HFF-Myc (cell line): ENCODE measurements at regions not wholly inside any gene's neighbourhood (a gene's known extent, or its start where the extent isn't known, plus 50 kb on each side); places are given as distances from the start of the nearest gene placed in this dataset.

Experiments
- DNase-seq: peaks from one replicate; pipeline ENCODE4 v3.0.0-alpha.2; 2011; ENCODE audit warnings: low read depth; ENCODE audit errors: extremely low read depth
- H3K4me3 ChIP-seq: replicated peaks from 2 replicates; pipeline ENCODE4 v1.5.1; 2011; ENCODE audit warnings: low read depth, mild to moderate bottlenecking, control low read depth, low read length
- TF ChIP-seq, protein P1 (sequence below): IDR thresholded peaks from 2 replicates; pipeline ENCODE4 v1.5.1; 2012; ENCODE audit warnings: mild to moderate bottlenecking, low read depth, low read length, control low read depth; ENCODE audit errors: missing control alignments

DNA sequence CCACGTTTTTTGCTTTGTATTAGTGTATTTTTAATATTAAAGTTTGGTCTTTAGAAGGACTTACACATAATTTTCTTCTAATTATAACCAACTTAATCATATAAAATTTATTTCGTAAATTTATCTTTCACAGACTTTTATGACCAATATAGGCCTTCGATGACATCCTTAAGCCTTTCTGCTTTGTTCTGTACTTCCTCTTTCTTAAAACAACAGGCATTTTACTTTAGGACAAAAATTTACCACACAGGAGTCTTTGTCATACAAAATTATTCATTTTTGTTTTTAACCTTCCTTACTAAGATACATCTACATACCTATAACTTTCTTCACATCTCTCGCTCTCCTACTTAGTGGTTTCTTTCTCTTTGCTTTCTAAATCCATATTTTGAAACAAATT lies 56.3 kb downstream of the RGS12 start:
- no peak for DNase-seq
- no peak overlapping the region for H3K4me3 ChIP-seq
- TF ChIP-seq, protein P1, sequence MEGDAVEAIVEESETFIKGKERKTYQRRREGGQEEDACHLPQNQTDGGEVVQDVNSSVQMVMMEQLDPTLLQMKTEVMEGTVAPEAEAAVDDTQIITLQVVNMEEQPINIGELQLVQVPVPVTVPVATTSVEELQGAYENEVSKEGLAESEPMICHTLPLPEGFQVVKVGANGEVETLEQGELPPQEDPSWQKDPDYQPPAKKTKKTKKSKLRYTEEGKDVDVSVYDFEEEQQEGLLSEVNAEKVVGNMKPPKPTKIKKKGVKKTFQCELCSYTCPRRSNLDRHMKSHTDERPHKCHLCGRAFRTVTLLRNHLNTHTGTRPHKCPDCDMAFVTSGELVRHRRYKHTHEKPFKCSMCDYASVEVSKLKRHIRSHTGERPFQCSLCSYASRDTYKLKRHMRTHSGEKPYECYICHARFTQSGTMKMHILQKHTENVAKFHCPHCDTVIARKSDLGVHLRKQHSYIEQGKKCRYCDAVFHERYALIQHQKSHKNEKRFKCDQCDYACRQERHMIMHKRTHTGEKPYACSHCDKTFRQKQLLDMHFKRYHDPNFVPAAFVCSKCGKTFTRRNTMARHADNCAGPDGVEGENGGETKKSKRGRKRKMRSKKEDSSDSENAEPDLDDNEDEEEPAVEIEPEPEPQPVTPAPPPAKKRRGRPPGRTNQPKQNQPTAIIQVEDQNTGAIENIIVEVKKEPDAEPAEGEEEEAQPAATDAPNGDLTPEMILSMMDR = no peak

DNA sequence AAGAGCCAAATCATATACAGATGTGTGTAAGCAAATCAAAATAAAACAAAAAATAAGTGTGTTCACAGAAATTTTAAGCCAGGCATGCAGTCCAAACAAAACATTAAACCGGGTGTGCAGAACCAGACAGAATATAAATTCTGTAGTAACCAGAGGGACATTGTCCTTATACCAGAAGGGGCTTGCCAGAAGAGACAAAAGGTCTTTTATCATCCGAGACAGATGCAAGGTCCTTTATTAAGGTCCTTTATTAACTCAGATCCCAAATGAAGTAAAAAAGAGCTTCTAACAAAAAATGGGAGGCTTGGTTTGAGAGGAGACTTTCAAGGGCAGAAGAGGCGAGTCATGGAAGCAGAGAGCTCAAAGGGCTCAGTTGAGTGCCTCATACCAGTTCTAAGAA lies 59.2 kb downstream of the RGS12 start:
- TF ChIP-seq, protein P1 = no peak
- DNase-seq = no peak
- H3K4me3 ChIP-seq = no peak overlapping the region

- TF ChIP-seq, protein P1 = no peak
Measured at GRCh38 chr4:3352505-3352904, 59.7 kb downstream of the RGS12 start.

DNA sequence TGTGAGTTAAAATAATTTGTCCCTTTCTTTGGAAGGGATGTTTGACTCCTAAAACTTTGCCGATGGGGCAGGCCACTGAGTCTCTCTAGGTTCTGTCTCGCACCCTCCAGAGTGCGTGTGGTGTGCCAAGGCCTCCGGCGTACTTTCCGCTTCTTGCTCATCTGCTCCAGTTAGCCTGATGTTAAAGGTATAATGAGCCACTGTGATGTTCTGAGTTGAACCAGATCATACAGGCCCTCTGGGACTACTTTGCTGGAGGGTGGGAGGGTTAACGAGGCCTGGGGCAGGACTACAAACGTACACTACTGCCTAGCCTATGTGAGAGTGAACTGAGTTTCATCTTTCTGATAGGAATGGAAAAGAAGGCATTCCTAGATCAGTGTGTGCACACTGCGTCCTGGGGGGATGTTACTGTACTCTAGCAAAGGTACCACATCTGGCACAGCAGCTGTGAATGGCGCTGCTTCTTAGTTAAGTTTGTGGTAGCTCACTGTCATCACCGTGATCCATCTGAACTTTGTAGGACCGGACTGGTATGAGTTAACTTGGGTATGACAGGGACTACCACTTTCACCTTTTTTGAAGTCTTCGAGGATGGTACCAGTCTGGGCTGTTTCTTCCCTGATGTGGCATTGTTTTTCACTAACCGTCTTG lies 60.2 kb downstream of the RGS12 start:
- TF ChIP-seq, protein P1 = no peak

More at GRCh38 chr4:3352505-3352904, 59.7 kb downstream of the RGS12 start:
- H3K4me3 ChIP-seq = no peak overlapping the region
- no peak for DNase-seq

GRCh38 chr4:3353752-3354454 lies 61.1 kb downstream of the RGS12 start:
- no peak overlapping the region for H3K4me3 ChIP-seq
- TF ChIP-seq, protein P1 = no peak
- no peak for DNase-seq

More for the DNA sequence above, 60.2 kb downstream of the RGS12 start:
- DNase-seq = no peak
- H3K4me3 ChIP-seq = no peak overlapping the region

DNA sequence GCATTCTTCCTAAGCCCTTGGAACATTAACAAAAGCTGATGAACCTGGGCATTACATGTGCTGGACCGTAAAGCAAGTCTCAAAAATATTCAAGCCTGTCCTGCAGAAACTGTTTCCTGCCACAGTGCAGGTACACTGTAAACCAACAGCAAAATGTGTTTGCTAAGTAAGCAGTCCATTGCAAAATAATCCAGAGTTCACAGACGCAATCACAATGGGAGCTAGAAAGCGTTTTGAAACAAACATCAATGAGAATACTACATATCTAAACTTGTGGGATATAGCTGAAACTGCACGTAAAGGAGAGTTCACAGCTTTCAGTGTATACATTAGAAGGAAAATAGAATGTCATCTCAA lies 61.6 kb downstream of the RGS12 start:
- DNase-seq = no peak
- TF ChIP-seq, protein P1 = no peak
- no peak overlapping the region for H3K4me3 ChIP-seq
